Vagina (tissue), 2 donors: ENCODE measurements at regions not wholly inside any gene's neighbourhood (a gene's known extent, or its start where the extent isn't known, plus 50 kb on each side); places are given as distances from the start of the nearest gene placed in this dataset.

Source experiments
- DNase-seq, 2 donors: peaks; one replicate each; pipeline ENCODE4 v3.0.0-alpha.2; 2017; ENCODE audit errors: extremely low spot score in 2 of 2
- H3K27ac ChIP-seq: fragments of 200-600 bp; sonication (generic); one replicate; pipeline ENCODE4 v1.5.1; 2019
- H3K27me3 ChIP-seq: fragments of 200-600 bp; sonication (generic); one replicate; pipeline ENCODE4 v1.5.1; 2019
- H3K36me3 ChIP-seq, 2 donors: fragments of 200-600 bp; sonication (generic); one replicate each; pipeline ENCODE4 v1.5.1; 2017 to 2019
- H3K4me1 ChIP-seq: fragments of 200-600 bp; sonication (generic); one replicate; pipeline ENCODE4 v1.5.1; 2019
- H3K4me3 ChIP-seq, 2 donors: fragments of 200-600 bp; sonication (generic); 1 replicate in 1 of 2; 2 replicates in 1 of 2; pipeline ENCODE4 v1.5.1; 2016 to 2019
- H3K9me3 ChIP-seq: fragments of 200-600 bp; sonication (generic); one replicate; pipeline ENCODE4 v1.5.1; 2019
- POLR2A ChIP-seq, 2 donors: fragments of 450-650 bp; IDR thresholded peaks; one replicate each; pipeline ENCODE4 v1.6.1; 2017; ENCODE audit warnings: antibody characterized with exemption in 2 of 2, mild to moderate bottlenecking in 2 of 2, moderate library complexity in 2 of 2
- POLR2AphosphoS5 ChIP-seq, 2 donors: sonication (generic); formaldehyde crosslinking; IDR thresholded peaks; one replicate each; pipeline ENCODE4 v1.9.0; 2017; ENCODE audit warnings: antibody characterized with exemption in 2 of 2, mild to moderate bottlenecking in 2 of 2, low read depth in 1 of 2; ENCODE audit not compliant: insufficient read depth in 1 of 2
- intact Hi-C: fragments of 100-400 bp; cut with DNase I; formaldehyde crosslinking; loops from one replicate; pipeline ENCODE4 v1.15.1; 2023
- TF ChIP-seq, protein P1 (sequence below), 3 experiments: fragments of 450-650 bp in 2 of 3; fragments of 200-600 bp in 1 of 3; sonication (generic) in 1 of 3; IDR thresholded peaks; one replicate each; pipeline ENCODE4 v1.5.1; 2017 to 2019; ENCODE audit warnings: antibody characterized with exemption in 3 of 3, mild to moderate bottlenecking in 2 of 3, moderate library complexity in 2 of 3

DNA sequence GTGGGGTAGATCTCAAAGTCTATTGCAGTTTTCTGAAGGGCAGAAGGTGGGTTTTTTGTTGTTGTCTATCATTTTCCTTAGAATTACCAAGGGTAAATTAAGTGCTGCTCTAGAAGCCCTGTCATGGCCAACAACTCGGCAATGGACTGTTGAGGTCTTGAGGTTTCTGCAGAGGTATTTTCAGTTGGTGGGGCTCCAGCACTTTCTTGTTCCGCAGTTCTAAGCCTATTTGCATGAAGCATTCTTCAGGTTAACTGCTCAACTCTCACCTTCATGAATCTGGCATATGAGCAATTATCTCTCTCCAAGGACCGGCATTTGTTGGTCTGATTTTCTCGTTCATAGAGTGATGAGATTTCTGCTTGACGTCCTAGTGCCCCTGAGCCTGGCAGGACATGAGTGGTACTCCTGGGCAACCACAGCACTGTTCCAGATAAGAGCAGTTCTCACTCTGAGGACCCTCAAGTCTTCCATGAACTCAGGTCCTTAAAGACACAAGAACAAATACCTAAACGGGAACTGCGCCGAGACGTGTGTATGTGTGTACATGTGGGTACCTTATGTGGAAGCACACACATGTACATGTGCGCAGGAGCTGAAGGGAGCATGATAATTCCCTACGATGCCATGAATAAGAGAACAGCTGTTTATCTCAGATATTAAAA lies 544.5 kb downstream of the CSNK1G3 start:
- TF ChIP-seq, protein P1, sequence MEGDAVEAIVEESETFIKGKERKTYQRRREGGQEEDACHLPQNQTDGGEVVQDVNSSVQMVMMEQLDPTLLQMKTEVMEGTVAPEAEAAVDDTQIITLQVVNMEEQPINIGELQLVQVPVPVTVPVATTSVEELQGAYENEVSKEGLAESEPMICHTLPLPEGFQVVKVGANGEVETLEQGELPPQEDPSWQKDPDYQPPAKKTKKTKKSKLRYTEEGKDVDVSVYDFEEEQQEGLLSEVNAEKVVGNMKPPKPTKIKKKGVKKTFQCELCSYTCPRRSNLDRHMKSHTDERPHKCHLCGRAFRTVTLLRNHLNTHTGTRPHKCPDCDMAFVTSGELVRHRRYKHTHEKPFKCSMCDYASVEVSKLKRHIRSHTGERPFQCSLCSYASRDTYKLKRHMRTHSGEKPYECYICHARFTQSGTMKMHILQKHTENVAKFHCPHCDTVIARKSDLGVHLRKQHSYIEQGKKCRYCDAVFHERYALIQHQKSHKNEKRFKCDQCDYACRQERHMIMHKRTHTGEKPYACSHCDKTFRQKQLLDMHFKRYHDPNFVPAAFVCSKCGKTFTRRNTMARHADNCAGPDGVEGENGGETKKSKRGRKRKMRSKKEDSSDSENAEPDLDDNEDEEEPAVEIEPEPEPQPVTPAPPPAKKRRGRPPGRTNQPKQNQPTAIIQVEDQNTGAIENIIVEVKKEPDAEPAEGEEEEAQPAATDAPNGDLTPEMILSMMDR (IDR thresholded peaks at IDR 0.05): no peak
- no peak for TF ChIP-seq POLR2AphosphoS5 (IDR thresholded peaks at IDR 0.05; ENCODE audit: insufficient read depth in 1 of 2, low read depth in 1 of 2)
- TF ChIP-seq POLR2A (IDR thresholded peaks at IDR 0.05): no peak
- H3K27me3 ChIP-seq: no peaks in the 10 kb centered on the region
- intact Hi-C loops: no loop called here
- no peaks in the 10 kb centered on the region for H3K9me3 ChIP-seq
- no peak overlapping the region for H3K27ac ChIP-seq
- H3K4me1 ChIP-seq: peaks cover 17% of the 10 kb centered on the region
- no peak overlapping the region for H3K4me3 ChIP-seq
- H3K36me3 ChIP-seq: no peaks in the 10 kb centered on the region
- DNase-seq: no peak

DNA sequence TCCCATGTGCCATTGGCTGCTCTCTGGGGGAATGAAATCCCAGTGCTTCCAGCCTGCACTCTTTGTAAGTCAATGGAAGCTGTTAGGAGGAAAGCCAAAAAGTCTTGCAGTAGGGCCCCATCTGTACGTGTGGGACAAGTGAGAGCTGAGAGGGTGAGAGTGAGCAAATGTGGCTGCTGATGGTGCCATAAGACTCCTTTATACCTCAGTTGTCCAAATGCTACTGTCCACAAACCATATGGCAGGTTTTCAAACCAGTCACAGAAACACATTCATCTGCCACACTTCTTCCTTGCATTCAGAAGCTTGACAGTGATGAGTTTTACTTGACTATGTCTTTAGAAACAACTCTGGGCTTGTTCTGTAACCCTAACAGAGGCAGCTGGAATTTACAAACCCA lies 543.8 kb downstream of the CSNK1G3 start:
- no peak for DNase-seq
- Histone ChIP-seq H3K4me1 (peaks cover 17% of the 10 kb centered on the region), H3K27ac (no peak overlapping the region), H3K9me3 (no peaks in the 10 kb centered on the region), H3K4me3 (no peak overlapping the region), H3K27me3 (no peaks in the 10 kb centered on the region), H3K36me3 (no peaks in the 10 kb centered on the region)
- TF ChIP-seq POLR2A (IDR thresholded peaks at IDR 0.05) (no peak), POLR2AphosphoS5 (IDR thresholded peaks at IDR 0.05; ENCODE audit: insufficient read depth in 1 of 2, low read depth in 1 of 2) (no peak)
- TF ChIP-seq, protein P1 (IDR thresholded peaks at IDR 0.05): no peak
- intact Hi-C loops: no loop called here

DNA sequence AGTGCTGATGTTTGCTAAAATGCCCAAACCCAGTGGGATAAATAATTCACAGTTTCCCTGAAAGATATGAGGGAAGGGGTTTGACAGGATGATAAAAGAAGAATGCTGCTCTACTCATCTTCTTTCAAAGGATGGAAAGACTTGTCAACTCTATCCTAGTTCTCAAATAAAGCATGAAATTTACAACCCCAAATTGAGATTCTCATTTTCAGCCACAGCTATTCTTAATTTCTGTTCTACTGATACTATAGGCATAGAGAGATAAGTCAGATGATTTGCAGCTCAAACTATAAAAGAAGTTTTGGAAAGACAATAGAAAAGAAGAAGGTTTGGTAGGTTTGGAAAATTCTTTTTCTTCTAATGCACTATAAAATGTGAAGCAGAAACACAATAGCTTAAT lies 542.6 kb downstream of the CSNK1G3 start:
- Histone ChIP-seq H3K27ac (no peak overlapping the region), H3K36me3 (no peaks in the 10 kb centered on the region), H3K27me3 (no peaks in the 10 kb centered on the region), H3K4me1 (peaks cover 17% of the 10 kb centered on the region), H3K9me3 (no peaks in the 10 kb centered on the region), H3K4me3 (no peak overlapping the region)
- intact Hi-C loops: no loop called here
- TF ChIP-seq POLR2AphosphoS5 (IDR thresholded peaks at IDR 0.05; ENCODE audit: insufficient read depth in 1 of 2, low read depth in 1 of 2): no peak
- TF ChIP-seq, protein P1 (IDR thresholded peaks at IDR 0.05): no peak
- TF ChIP-seq POLR2A (IDR thresholded peaks at IDR 0.05): no peak
- DNase-seq: no peak

DNA sequence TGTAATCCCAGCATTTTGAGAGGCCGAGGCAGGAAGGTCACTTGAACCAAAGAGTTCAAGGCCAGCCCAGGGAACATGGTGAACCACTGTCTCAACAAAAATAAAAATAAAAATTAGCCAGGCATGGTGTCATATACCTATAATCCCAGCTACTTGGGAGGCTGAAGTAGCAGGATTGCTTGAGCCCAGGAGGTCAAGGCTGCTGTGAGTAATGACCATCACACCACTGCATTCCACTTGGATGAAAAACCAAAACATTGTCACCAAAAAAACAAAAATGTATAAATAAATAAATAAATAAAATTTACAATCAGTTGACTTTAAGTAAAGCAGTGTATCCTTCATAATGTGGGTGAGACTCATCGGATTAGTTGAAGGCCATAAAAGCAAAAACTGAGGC lies 541.4 kb downstream of the CSNK1G3 start:
- Histone ChIP-seq H3K4me3 (no peak overlapping the region), H3K36me3 (no peaks in the 10 kb centered on the region), H3K4me1 (peaks cover 17% of the 10 kb centered on the region), H3K27ac (no peak overlapping the region), H3K9me3 (no peaks in the 10 kb centered on the region), H3K27me3 (no peaks in the 10 kb centered on the region)
- intact Hi-C loops: no loop called here
- no peak for TF ChIP-seq POLR2A (IDR thresholded peaks at IDR 0.05)
- no peak for TF ChIP-seq POLR2AphosphoS5 (IDR thresholded peaks at IDR 0.05; ENCODE audit: insufficient read depth in 1 of 2, low read depth in 1 of 2)
- TF ChIP-seq, protein P1 (IDR thresholded peaks at IDR 0.05): no peak
- DNase-seq: no peak

DNA sequence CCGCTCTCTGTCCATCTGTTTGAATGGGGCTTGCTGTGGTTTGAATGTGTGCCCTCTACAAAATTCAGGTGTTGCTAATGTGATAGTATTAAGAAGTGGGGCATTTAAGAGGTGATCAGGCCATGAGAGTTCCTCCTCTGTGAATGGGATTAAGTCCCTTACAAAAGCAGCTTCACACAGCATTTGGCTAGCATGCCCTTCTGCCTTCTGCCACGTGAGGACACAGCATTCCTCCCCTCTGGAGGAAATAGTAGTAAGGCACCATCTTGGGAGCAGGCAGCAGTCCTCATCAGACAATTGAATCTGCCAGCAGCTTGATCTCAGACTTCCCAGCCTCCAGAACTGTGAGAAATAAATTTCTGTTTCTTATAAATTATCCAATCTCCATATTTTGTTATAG lies 540.2 kb downstream of the CSNK1G3 start:
- no peak for DNase-seq
- intact Hi-C loops: no loop called here
- Histone ChIP-seq H3K4me3 (no peak overlapping the region), H3K36me3 (no peaks in the 10 kb centered on the region), H3K27ac (no peak overlapping the region), H3K27me3 (no peaks in the 10 kb centered on the region), H3K4me1 (peaks cover 6% of the 10 kb centered on the region), H3K9me3 (no peaks in the 10 kb centered on the region)
- TF ChIP-seq POLR2AphosphoS5 (IDR thresholded peaks at IDR 0.05; ENCODE audit: insufficient read depth in 1 of 2, low read depth in 1 of 2): no peak
- TF ChIP-seq, protein P1 (IDR thresholded peaks at IDR 0.05): no peak
- TF ChIP-seq POLR2A (IDR thresholded peaks at IDR 0.05): no peak
